PC-3 (cell line): ENCODE measurements at regions not wholly inside any gene's neighbourhood (a gene's known extent, or its start where the extent isn't known, plus 50 kb on each side); places are given as distances from the start of the nearest gene placed in this dataset.
A peak's percentile ranks its signal among the peaks of the same experiment; 100 is the strongest.

Source experiments
- ATAC-seq: fragments of 200-7000 bp; cut with Tn5 transposase; 2 replicates; pipeline ENCODE4 v1.9.1; 2020; ENCODE audit warnings: mild to moderate bottlenecking, moderate library complexity
- BruUV-seq: library from RNA; stranded (reverse); fragments of 400-500 nt; replicated peaks from 2 replicates; lab custom pipeline; 2021; lab: Mats Ljungman, UMichigan
- CTCF ChIA-PET: fragments of 300-600 bp; sonication (Branson Sonifier 250); formaldehyde crosslinking; loops from one replicate; lab custom pipeline; 2022; ENCODE audit warnings: antibody characterized with exemption; lab: Charles Lee
- POLR2A ChIA-PET: fragments of 300-600 bp; sonication (Branson Sonifier 250); formaldehyde crosslinking; loops from one replicate; lab custom pipeline; 2022; ENCODE audit warnings: antibody characterized with exemption; ENCODE audit not compliant: unreplicated experiment; lab: Charles Lee
- DNase-seq: peaks from one replicate; pipeline ENCODE4 v3.0.0-alpha.2; 2015
- H2AFZ ChIP-seq: fragments of 300-600 bp; sonication (generic); 2 replicates; pipeline ENCODE4 v1.6.0; 2016; ENCODE audit warnings: antibody characterized with exemption, low read length
- H3F3A ChIP-seq: fragments of 300-600 bp; sonication (generic); one replicate; pipeline ENCODE4 v1.6.0; 2017; ENCODE audit warnings: antibody characterized with exemption, low read length, control low read depth, mild to moderate bottlenecking; ENCODE audit not compliant: unreplicated experiment
- H3K27ac ChIP-seq: fragments of 300-600 bp; sonication (generic); 2 replicates; pipeline ENCODE4 v1.5.1; 2016; ENCODE audit warnings: mild to moderate bottlenecking, low read length
- H3K27me3 ChIP-seq: fragments of 300-600 bp; sonication (generic); 2 replicates; pipeline ENCODE4 v1.6.1; 2016; ENCODE audit warnings: low read length, mixed read lengths
- H3K36me3 ChIP-seq: fragments of 300-600 bp; sonication (generic); 2 replicates; pipeline ENCODE4 v1.6.1; 2016; ENCODE audit warnings: low read depth, mixed run types, low read length, mixed read lengths
- H3K4me1 ChIP-seq: fragments of 300-600 bp; sonication (generic); 2 replicates; pipeline ENCODE4 v1.5.1; 2016; ENCODE audit warnings: low read length; ENCODE audit not compliant: insufficient read depth
- H3K4me2 ChIP-seq: fragments of 300-600 bp; sonication (generic); 2 replicates; pipeline ENCODE4 v1.6.0; 2016; ENCODE audit warnings: low read length
- H3K4me3 ChIP-seq: fragments of 300-600 bp; sonication (generic); 2 replicates; pipeline ENCODE4 v1.5.1; 2016; ENCODE audit warnings: mild to moderate bottlenecking, low read length, mixed read lengths
- H3K79me2 ChIP-seq: fragments of 300-600 bp; sonication (generic); 2 replicates; pipeline ENCODE4 v1.6.1; 2017; ENCODE audit warnings: low read length, mixed read lengths
- H3K9ac ChIP-seq: fragments of 300-600 bp; sonication (generic); 2 replicates; pipeline ENCODE4 v1.6.0; 2016; ENCODE audit warnings: mild to moderate bottlenecking, low read length
- H3K9me2 ChIP-seq: fragments of 300-600 bp; sonication (generic); replicated peaks from 2 replicates; pipeline ENCODE4 v1.6.1; 2016; ENCODE audit warnings: mixed run types, low read length, mixed read lengths
- H3K9me3 ChIP-seq: fragments of 300-600 bp; sonication (generic); 2 replicates; pipeline ENCODE4 v1.6.1; 2016; ENCODE audit warnings: low read length, mixed read lengths
- H4K20me1 ChIP-seq: fragments of 300-600 bp; sonication (generic); 2 replicates; pipeline ENCODE4 v1.6.1; 2016; ENCODE audit warnings: low read length, mixed read lengths
- EZH2 ChIP-seq: fragments of 300-600 bp; sonication (generic); IDR thresholded peaks from one replicate; pipeline ENCODE4 v1.6.1; 2017; ENCODE audit warnings: antibody characterized with exemption, mild to moderate bottlenecking, low read length; ENCODE audit not compliant: unreplicated experiment
- EZH2phosphoT487 ChIP-seq: fragments of 300-600 bp; sonication (generic); IDR thresholded peaks from 2 replicates; pipeline ENCODE4 v1.6.1; 2018; ENCODE audit warnings: mild to moderate bottlenecking, antibody characterized with exemption, low read length, borderline replicate concordance
- intact Hi-C: fragments of 100-400 bp; cut with micrococcal nuclease; formaldehyde crosslinking; loops from 2 replicates; pipeline ENCODE4 v1.9.0; 2023
- TF ChIP-seq, protein P1 (sequence below): fragments of 300-600 bp; sonication (generic); conservative IDR thresholded peaks from 2 replicates; pipeline ENCODE4 v1.5.1; 2017; ENCODE audit warnings: antibody characterized with exemption, low read depth, mild to moderate bottlenecking, low read length

DNA sequence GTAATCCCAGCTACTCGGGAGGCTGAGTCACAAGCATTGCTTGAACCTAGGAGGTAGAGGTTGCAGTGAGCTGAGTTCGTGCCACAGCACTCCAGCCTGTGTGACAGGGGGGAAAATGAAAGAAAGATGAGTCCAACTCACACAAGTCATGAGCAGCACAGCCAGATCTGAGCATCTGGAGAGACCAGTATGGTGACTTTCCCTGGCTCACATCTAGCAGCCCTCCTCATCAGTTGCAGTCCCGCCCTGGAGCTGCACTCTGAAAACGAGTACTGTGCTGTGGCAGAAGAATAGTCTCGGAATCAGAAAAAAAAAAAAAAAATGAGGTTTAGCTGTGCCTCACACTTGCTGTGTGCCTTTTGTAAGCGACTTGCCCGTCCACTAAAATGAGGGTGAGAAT is 74.4 kb upstream of the TRIB2 start:
- Histone ChIP-seq H3K4me2 (no peak overlapping the region), H4K20me1 (no peaks in the 10 kb centered on the region), H3K9me2 (no peaks in the 10 kb centered on the region), H3K79me2 (no peaks in the 10 kb centered on the region), H3K9ac (no peak overlapping the region), H2AFZ (no peak overlapping the region), H3K4me3 (no peak overlapping the region), H3K4me1 (peaks cover 12% of the 10 kb centered on the region), H3K27ac (no peak overlapping the region), H3K27me3 (no peaks in the 10 kb centered on the region), H3K36me3 (no peaks in the 10 kb centered on the region), H3F3A (no peaks in the 10 kb centered on the region), H3K9me3 (no peaks in the 10 kb centered on the region)
- intact Hi-C loops, result no loop called here
- POLR2A ChIA-PET, result no interaction called here
- CTCF ChIA-PET, result no interaction called here
- DNase-seq, result peak; percentile 26
- TF ChIP-seq, protein P1, sequence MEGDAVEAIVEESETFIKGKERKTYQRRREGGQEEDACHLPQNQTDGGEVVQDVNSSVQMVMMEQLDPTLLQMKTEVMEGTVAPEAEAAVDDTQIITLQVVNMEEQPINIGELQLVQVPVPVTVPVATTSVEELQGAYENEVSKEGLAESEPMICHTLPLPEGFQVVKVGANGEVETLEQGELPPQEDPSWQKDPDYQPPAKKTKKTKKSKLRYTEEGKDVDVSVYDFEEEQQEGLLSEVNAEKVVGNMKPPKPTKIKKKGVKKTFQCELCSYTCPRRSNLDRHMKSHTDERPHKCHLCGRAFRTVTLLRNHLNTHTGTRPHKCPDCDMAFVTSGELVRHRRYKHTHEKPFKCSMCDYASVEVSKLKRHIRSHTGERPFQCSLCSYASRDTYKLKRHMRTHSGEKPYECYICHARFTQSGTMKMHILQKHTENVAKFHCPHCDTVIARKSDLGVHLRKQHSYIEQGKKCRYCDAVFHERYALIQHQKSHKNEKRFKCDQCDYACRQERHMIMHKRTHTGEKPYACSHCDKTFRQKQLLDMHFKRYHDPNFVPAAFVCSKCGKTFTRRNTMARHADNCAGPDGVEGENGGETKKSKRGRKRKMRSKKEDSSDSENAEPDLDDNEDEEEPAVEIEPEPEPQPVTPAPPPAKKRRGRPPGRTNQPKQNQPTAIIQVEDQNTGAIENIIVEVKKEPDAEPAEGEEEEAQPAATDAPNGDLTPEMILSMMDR, result no peak
- no peak for TF ChIP-seq EZH2phosphoT487
- TF ChIP-seq EZH2, result no peak
- no peak for ATAC-seq
- no TSS peak for BruUV-seq

DNA sequence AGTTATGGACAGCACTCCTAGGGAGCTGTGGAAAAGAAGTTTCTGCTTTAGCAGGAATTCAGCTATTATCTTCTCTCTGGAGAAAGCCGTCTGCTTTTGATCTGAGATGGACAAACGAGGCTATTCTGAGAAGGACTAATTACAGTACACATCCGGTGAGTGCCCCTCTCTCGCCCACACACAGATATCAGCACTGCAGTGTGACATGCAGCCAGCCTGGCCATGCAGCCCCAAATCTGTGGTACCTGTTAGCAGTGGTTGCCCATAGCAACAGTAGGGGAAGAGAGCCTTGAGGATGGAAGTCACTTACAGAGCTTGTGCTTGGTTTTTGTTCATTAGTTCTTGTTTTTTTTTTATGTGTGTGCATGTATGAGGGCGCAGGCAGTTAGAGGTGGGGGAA is 73.9 kb upstream of the TRIB2 start:
- no TSS peak for BruUV-seq
- Histone ChIP-seq H3K4me1 (peaks cover 7% of the 10 kb centered on the region), H3K4me2 (no peak overlapping the region), H2AFZ (no peak overlapping the region), H3K27me3 (no peaks in the 10 kb centered on the region), H3K36me3 (no peaks in the 10 kb centered on the region), H3F3A (no peaks in the 10 kb centered on the region), H3K79me2 (no peaks in the 10 kb centered on the region), H3K9ac (no peak overlapping the region), H3K9me3 (no peaks in the 10 kb centered on the region), H3K27ac (no peak overlapping the region), H3K9me2 (no peaks in the 10 kb centered on the region), H4K20me1 (no peaks in the 10 kb centered on the region), H3K4me3 (no peak overlapping the region)
- DNase-seq, result no peak
- ChIA-PET CTCF (no interaction called here), POLR2A (no interaction called here)
- intact Hi-C loops, result no loop called here
- no peak for ATAC-seq
- no peak for TF ChIP-seq EZH2phosphoT487
- TF ChIP-seq EZH2, result no peak
- TF ChIP-seq, protein P1, result no peak

DNA sequence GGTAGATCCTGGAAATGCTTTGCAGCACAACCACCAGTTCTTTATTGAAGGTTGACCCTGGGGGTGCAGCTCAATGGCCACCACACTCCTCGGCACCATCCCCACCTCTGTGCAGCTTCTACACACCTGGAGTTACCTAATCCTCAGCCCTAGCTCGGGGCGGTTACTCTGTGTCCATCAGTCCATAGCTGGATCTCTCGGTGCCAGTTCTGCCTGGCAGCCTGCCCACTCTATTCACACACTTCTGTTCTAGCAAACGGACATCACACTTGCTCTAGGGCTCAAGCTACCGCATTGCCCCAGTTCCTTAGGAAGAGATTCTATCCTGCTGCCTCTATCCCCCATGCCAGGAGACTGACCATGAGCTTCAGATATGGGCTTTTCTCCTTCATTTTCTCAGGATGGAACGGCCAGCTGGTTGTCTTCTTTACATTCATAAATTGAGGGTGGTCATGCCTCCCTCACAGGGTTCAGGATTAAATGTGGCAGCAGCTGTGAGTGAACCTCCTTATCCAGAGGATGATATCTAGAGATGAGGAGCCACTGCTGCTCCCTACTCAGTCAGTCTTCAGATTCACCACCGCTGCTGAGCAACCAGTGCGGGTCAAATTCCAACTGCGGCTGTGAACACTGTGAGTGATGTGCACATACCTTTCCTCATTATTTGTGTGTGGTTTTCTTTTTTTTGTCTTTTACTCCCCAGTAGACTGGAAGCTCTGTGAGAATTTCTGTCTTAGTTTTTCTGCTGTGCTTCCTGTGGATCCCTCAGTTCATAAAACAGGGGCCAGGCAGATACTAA is 66.9 kb upstream of the TRIB2 start:
- H4K20me1 ChIP-seq, result no peaks in the 10 kb centered on the region
- ATAC-seq, result no peak
- no peaks in the 10 kb centered on the region for H3K27me3 ChIP-seq
- H3K4me1 ChIP-seq, result no peaks in the 10 kb centered on the region
- no peak overlapping the region for H3K27ac ChIP-seq
- no peaks in the 10 kb centered on the region for H3K36me3 ChIP-seq
- no peak overlapping the region for H2AFZ ChIP-seq
- no peak overlapping the region for H3K4me2 ChIP-seq
- intact Hi-C loops, result no loop called here
- no peak overlapping the region for H3K4me3 ChIP-seq
- H3K9me3 ChIP-seq, result no peaks in the 10 kb centered on the region
- CTCF ChIA-PET, result no interaction called here
- POLR2A ChIA-PET, result no interaction called here
- no peak for DNase-seq
- H3K9me2 ChIP-seq, result no peaks in the 10 kb centered on the region
- no peaks in the 10 kb centered on the region for H3K79me2 ChIP-seq
- H3F3A ChIP-seq, result no peaks in the 10 kb centered on the region
- H3K9ac ChIP-seq, result no peak overlapping the region
- TF ChIP-seq, protein P1, result no peak
- no peak for TF ChIP-seq EZH2
- no peak for TF ChIP-seq EZH2phosphoT487
- no TSS peak for BruUV-seq
